HG03066 (cell line): ENCODE measurements at regions not wholly inside any gene's neighbourhood (a gene's known extent, or its start where the extent isn't known, plus 50 kb on each side); places are given as distances from the start of the nearest gene placed in this dataset.

Experiments
- ATAC-seq: cut with Tn5 transposase; IDR thresholded peaks from one replicate; pipeline ENCODE4 v1.9.1; 2021; ENCODE audit warnings: low read depth; ENCODE audit not compliant: unreplicated experiment

DNA sequence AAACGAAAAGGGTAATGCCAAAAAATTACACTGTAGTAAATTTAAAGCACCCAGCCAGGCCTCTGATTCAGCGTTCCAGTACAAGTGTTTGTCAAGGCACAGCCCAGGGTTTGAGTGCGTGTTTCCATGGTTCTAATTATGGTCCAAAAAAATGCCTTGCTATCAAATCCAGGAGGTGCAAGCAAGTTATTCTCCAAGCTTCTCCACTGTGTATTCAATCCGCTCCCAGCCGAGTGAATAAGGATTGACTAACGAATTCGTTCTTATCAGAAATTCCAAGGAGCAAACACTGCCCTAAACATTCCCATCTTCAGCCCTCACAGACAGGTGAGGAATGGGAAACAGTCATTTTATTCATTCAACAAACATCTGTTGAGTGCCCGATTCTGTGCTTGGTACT lies 103.3 kb upstream of the WWC1 start:
- no peak for ATAC-seq

DNA sequence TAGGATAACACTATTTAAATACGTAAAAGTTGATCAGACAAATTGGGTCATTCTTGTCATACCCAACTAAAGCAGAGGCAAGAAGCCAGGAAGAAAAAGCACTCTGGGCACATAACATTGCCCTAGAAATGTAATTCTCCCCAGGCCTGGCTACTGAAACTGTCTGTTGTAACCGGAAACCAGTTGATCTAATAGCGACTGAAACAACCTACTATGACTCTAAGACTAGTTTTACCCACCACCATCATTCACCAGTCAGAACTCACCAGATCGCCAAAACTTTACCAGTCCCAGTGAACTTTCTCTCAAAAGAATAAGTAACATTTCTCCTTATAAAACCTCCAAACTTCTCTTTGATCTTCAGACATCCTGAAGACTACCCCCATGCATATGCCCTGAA lies 99.3 kb upstream of the WWC1 start:
- ATAC-seq: no peak

DNA sequence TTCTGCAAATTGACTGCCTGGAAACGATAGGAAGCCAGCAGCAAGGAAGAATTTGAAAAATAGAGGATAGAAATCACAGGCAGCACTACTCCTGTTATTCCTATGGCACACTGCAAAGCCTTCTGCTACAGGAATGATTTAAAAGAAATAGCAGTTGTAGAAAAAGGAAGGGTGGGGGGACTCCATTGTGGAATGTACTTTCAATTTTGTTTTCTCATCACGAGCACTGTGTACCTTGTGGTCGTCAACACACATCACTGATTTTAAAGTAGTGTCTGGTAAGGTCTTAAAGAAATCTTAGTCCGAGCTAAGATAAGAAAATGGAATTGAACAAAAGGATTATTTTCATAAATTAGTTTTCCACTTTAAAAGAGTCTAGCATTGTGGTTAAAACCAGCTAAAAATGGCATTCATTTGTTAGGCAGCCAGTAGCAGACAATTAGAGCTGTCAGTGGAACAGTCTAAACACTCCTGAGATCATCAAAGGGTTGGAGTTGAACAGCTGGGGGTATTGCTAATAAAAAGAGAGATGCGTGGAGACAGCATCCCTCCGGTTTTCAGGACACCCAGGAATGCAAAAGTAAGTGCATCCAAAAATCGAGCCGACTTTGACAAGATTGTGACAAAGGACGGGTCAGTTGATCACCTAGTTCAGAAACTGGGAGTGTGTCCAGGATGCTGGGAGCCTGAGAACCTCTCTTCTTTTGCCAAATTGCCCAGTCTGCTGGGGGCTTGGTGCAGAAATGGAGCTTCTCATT lies 97.8 kb upstream of the WWC1 start:
- ATAC-seq: no peak

DNA sequence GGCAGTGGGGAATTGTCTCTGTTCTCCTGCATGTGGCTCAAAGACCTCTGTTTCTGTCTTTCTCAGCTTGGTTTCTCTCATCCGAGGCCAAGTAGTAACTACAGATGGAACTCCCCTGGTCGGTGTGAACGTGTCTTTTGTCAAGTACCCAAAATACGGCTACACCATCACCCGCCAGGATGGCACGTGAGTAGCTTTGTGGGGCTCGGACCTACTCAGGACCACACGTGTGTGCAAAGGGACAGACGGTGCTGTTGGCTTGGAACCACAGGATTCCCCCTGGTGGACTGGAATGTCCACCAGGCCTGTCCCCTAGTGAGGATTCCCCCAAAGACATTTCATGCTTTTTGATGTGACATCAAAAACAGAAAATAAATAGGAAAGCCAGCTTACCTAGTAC lies 96.3 kb upstream of the WWC1 start:
- no peak for ATAC-seq

DNA sequence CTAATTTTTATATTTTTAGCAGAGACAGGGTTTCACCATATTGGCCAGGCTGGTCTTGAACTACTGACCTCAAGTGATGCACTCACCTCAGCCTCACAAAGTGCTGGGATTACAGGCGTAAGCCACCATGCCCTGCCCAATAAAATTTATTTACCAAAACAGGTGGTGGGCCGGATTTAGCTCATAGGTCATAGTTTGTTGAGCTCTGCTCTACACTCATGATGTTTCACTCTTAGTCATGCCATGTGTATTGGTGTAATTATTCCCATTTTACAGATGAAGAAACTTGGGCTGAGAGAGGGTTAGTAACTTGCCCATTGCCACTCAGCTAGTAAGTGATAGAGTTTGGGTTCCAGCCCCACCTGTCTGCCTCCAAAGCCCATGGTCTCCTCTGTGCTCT lies 93.1 kb upstream of the WWC1 start:
- ATAC-seq: no peak

DNA sequence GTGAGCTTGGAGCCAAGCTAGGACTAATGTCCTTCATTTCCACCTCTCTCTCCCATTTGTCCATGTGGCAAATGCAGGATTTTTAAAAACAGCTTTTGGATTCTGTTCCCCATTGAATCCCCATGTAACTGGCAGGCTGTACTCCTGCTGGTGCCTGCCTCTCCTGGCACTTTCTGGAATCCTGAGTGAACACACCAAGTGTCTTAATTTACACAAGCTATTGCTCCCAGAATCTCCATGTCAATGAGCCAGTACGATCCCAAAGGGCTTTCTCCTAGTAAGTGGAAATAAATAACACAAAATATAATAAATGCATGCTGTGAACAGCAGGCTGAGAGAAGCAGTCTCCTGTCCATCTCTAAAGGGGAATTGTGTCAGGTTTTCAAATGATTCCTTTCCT lies 88.4 kb upstream of the WWC1 start:
- no peak for ATAC-seq

DNA sequence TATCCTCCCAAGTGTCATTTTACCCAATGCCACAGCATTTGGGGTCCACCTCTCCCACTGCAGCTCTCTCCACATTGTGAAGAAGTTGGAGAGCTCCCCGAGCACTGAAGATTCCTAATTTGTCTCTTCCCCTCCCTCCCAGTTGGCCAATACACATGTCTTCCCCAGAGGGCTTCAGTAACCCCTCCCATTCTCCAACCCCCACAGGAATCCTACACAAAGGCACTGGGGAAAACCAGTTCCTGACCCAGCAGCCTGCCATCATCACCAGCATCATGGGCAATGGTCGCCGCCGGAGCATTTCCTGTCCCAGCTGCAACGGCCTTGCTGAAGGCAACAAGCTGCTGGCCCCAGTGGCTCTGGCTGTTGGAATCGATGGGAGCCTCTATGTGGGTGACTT lies 87.3 kb upstream of the WWC1 start:
- no peak for ATAC-seq

DNA sequence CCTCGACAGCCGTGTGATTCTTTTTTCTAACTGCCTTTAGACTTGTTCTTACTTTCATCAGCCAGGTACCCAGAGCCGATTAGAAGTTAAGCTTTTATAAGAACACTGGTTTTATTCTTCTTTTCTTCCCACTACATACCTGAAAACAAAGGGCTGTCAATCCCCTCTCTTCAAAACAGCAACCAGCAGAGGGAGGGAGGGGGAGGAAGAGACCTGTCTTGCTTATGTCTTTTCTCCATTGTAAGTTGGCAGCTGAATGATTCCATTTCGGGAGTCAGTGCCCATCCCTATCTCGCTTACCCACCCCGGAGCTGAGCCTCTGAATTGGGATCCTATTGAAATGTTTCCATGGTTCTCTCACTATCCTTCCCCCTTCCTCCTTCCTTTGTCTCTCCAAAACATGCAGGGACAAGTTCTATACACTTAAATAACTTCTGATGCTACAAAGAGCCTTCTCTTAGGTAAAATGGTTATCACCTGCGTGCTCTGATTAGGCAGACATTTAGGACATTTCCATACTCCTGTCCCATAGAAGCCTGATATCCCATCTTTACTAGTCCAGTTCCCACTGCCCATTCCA lies 83.9 kb upstream of the WWC1 start:
- ATAC-seq: no peak

DNA sequence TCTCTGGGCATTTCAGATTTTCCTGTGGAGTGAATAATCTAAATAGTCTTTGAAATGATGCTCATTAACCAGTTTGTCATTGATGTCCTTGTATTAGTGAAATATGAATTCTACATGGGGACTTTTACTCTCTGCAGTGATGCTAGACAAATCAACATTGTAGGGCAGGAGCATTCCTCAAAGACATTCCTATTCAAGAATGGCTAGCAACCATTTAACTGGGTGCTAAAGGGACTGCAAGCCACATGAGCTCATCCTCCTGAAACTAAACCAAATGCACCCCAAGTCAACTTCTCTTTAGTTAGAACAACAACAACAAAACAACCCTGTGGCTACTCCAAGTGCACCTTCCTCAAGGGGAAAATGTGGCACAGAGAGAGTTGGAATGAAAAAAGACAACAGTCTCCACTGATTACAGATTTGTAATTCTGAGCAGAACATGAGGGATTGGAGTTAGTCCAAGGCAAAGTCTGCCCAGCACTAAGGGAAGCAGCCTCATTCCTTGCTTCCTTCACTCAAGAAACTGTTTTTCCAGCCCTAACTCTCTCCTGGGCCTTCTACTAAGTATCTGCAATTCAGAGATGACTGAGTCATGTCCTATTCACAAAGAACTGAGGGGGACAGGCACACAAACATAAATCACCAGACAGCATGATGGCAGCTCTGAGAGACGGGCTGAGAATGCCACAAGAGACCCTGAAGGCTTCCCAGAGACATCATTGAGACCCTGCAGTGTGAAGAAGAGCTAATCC lies 82.0 kb upstream of the WWC1 start:
- no peak for ATAC-seq

DNA sequence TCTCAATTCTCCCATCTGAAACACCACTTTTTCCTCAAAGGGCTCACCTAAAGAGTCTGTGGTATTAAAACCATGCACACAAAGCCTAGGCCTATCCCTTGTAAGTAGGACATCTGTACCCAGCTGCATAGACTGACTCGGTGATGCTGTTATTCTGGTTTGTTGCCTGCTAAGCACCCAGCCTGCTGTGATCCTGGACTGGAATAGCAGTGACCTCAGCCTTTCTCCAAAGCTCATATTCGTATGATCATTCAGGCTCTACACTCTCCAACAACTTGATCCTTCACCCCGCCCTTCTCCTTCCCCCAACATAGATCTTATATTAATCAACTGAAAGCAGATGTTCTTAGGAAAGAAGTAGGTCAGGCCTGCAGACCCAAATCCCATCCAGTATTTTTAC lies 81.4 kb upstream of the WWC1 start:
- no peak for ATAC-seq

DNA sequence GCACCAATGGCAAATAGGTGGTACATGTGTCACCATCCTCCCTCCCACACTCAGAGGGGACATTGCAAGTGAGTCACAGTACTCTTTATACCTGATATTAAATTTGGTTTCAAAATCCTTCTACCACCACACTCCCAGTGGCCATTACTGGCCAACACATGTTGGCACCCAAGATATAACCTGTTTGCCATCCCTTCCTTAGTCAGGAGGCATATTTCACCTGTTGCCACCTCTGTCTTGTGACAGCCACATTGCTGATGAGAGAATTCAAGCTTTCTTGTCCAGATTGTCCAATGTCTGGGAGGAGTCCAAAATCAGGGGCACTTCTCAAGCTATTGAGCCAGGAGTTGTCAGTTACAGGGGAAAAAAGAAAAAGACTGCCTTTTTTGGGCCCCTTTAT lies 80.2 kb upstream of the WWC1 start:
- no peak for ATAC-seq

DNA sequence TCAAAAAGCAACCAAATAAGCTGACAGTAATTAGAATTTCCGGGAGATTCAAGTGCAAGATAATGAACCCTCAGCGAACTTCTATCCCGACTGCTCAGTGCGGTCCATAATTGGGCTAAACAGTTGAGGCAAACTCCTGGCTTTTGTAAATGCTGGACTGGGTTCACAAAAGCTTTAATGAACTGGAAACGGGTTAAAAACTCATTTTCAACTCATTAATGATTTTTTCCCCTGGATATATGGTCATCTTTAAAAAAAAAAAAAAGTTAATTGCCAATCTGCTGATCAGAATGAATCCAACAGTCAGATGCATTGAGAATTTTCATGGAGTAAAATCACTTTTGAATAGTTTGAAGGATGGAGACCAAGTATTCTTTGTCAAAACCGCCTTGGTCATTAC lies 79.5 kb upstream of the WWC1 start:
- no peak for ATAC-seq

DNA sequence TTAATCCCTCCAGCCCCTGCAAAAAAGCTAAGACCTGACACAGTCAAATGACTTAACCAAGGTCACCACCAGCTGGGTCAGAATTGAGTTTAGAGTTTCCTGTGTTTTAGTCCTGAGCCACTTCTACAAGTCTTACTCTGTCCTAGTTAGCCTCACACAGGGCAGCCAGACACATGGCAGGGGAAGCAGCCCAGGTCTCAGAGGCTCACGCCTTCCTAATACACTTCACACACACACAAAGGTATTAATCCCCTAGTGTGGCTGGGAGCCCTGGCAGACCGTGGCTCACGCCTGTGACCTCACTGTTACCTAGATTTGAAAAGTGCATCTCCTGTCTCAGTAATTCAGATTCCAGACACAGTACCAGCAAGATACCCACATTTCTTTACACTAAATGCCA lies 77.4 kb upstream of the WWC1 start:
- no peak for ATAC-seq

DNA sequence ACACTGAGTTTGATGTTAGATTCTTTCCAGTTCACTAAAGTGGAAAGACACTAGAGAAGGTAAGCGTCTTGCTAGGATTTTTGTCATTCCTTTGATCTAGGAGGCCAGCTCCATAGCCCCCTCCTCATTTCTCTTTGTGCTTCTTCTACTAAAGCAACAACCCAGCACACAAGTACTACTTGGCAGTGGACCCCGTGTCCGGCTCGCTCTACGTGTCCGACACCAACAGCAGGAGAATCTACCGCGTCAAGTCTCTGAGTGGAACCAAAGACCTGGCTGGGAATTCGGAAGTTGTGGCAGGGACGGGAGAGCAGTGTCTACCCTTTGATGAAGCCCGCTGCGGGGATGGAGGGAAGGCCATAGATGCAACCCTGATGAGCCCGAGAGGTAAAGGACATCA lies 76.6 kb upstream of the WWC1 start:
- ATAC-seq: no peak

DNA sequence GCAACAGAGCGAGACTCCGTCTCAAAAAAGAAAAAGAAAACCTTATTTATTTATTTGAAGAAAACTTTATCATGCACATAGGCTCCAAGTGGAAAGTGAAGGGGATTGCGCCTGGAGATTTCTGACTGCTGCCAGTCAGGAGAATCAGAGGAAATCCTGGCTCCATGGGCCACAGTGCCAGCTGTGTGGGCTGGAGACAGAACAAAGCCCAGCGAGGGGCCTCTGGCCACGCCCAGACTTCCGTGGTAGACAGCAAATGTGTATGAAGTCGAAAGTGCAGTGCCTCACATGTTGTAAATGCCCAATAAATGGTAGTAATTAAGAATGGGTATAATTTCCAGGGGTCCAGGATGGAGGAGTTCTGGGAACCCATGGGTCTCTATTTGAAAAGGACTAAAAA lies 75.8 kb upstream of the WWC1 start:
- ATAC-seq: no peak

DNA sequence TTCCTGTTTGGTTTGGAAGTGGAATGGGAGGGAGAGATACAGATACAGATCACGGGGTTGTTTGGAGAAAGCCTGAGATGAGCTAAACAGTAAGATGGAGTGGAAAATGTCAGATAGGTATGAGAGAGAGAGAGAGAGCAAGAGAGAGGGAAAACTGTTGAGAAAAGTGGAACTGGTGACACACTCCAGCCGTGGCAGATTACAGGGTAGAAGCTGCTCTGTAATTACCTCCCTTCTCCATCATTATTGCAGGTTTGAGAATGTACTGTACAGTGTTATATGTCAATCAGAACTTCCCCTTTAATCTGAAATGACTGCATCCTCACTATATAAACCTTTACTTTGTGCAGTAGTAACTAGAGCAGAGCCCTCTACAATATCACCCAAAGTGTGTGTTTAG lies 74.5 kb upstream of the WWC1 start:
- ATAC-seq: no peak

DNA sequence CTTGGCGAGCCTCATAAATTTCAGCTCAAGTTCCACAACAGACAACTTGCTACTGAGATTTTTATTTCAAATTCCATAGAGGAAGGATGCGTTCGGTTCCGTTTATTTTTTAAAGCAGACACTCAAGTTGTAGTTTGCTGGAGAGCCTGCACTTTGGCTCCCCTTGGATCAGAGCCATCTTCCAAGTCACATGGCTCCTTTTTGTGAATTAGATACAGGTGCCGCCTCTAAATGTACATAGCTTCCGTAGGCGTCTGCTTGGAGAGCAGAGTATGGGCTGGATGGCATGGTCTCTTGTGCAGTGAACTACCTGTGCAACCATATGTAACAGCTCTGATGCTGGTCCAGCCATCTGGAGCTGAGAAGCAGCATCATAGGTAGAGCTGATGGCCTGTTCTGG lies 73.9 kb upstream of the WWC1 start:
- no peak for ATAC-seq

DNA sequence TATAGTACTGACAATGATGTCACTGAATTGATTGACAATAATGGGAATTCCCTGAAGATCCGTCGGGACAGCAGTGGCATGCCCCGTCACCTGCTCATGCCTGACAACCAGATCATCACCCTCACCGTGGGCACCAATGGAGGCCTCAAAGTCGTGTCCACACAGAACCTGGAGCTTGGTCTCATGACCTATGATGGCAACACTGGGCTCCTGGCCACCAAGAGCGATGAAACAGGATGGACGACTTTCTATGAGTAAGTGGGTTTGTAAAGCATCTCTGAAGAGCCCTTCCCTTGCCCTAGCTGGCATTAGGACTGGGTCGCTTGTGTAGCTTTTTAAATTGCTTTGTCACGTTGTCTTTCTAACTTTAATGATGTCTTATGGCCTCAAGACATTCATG lies 72.7 kb upstream of the WWC1 start:
- no peak for ATAC-seq

DNA sequence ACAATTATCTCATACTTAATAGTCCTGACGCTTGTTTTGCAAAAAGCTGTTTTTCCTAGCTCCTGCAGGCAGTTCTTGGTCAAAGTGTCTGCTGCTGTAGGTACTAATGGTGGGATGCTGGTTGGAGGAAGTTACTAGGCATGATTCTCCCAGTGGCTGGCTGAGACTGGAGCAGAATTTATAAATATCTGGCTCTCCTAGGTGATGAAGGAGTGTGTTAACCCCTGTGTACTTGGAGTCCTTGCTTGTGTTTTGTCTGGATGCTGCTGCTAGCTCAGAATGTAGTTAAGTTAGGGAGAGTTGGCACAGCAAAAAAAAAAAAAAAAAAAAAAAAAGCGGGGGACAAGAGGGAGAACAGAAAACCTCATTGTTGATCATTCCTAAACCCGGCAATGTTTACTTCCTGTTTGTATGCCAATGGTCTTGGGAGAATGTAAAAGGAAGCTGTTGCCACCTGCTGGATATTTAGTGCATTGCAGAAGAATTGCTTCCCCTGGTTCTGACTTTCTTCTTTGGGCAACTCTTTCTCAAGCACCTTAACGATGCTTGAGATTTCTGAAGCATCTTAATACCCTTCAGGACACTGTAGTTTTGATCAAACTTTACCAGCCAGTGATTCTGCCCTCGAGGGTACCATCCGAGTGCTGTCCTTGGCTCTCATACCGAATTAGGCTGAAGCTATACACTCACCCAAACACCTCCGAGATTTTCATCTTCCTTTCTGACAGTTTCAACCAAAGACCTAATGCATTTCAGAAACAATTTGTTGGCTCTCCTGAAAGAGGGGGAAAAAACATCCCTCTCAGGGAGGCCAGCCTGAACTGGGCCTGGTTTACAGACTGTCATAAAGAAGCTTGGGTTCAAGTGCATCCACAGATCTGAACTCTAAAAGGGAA lies 71.7 kb upstream of the WWC1 start:
- ATAC-seq: peak; percentile 95

DNA sequence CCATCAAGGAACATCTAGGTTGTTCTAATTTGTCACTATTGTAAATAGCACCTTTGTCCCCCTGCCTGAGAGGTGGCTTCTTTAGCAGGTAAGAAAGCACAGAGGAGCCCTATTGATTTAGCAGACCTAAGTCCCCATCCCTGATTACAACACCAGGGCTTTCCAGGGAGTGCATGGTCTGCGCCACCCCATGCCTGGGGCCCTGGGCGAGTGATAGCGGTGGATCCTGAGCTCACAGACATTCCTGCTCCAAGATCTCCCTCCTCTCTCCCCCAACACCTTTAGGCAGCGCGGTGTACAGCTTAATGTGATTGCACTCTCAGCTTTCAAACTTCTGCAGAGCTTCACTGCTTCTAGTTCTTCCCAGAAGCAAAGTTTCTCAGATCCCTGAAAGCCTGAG lies 67.4 kb upstream of the WWC1 start:
- no peak for ATAC-seq

DNA sequence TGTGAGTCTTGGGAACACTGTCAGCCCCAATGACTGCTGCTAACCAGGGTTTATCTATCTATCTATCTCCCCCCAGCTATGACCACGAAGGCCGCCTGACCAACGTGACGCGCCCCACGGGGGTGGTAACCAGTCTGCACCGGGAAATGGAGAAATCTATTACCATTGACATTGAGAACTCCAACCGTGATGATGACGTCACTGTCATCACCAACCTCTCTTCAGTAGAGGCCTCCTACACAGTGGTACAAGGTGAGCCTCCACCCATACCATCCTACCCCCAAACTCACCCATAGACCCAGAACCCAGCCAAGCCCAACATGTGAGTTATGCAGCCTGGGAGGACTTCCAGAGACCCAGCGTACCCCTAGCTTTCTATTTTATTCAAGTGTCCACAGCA lies 65.4 kb upstream of the WWC1 start:
- no peak for ATAC-seq
